ENCODE measurements at regions not wholly inside any gene's neighbourhood (a gene's known extent, or its start where the extent isn't known, plus 50 kb on each side); places are given as distances from the start of the nearest gene placed in this dataset.

GRCh38 chr5:171641891-171642290 is 143.7 kb upstream of the SMIM23 start:
- Histone ChIP-seq H4K20me1 (no peaks in the 10 kb centered on the region), H3K27me3 (no peaks in the 10 kb centered on the region)

GRCh38 chr5:171642894-171643293 is 142.7 kb upstream of the SMIM23 start:
- Histone ChIP-seq H4K20me1 (no peaks in the 10 kb centered on the region), H3K27me3 (no peaks in the 10 kb centered on the region), H3K4me1 (peaks cover 38% of the 10 kb centered on the region), H3K36me3 (no peaks in the 10 kb centered on the region), H3K9me3 (no peaks in the 10 kb centered on the region), H3K9ac (no peak overlapping the region), H3K4me2 (no peak overlapping the region), H3K4me3 (no peak overlapping the region), H3K27ac (no peak overlapping the region)
- no peak for TF ChIP-seq Cebpa-rat (IDR thresholded peaks at IDR 0.05)

More at GRCh38 chr5:171641891-171642290, 143.7 kb upstream of the SMIM23 start:
- no peak overlapping the region for H3K27ac ChIP-seq
- H3K9ac ChIP-seq: no peak overlapping the region
- no peaks in the 10 kb centered on the region for H3K9me3 ChIP-seq
- no peak for TF ChIP-seq Cebpa-rat (IDR thresholded peaks at IDR 0.05)
- H3K36me3 ChIP-seq: no peaks in the 10 kb centered on the region
- H3K4me1 ChIP-seq: peaks cover 28% of the 10 kb centered on the region
- no peak overlapping the region for H3K4me3 ChIP-seq
- no peak overlapping the region for H3K4me2 ChIP-seq

- no peak overlapping the region for H3K4me3 ChIP-seq
- no peaks in the 10 kb centered on the region for H4K20me1 ChIP-seq
- peaks cover 54% of the 10 kb centered on the region for H3K4me1 ChIP-seq
- no peak for TF ChIP-seq Cebpa-rat (IDR thresholded peaks at IDR 0.05)
- no peaks in the 10 kb centered on the region for H3K27me3 ChIP-seq
- H3K36me3 ChIP-seq: no peaks in the 10 kb centered on the region
- peak overlapping the region; percentile 64 for H3K4me2 ChIP-seq
- H3K9me3 ChIP-seq: no peaks in the 10 kb centered on the region
- no peak overlapping the region for H3K27ac ChIP-seq
- H3K9ac ChIP-seq: no peak overlapping the region
These were observed 141.1 kb upstream of the SMIM23 start for GRCh38 chr5:171644536-171644935.

- Histone ChIP-seq H3K36me3 (no peaks in the 10 kb centered on the region), H3K4me1 (peaks cover 54% of the 10 kb centered on the region), H3K27me3 (no peaks in the 10 kb centered on the region), H3K4me2 (peak overlapping the region; percentile 64; the same call in 1 of the 2 replicates), H4K20me1 (no peaks in the 10 kb centered on the region), H3K27ac (no peak overlapping the region), H3K9ac (no peak overlapping the region), H3K9me3 (no peaks in the 10 kb centered on the region), H3K4me3 (no peak overlapping the region)
- TF ChIP-seq Cebpa-rat (IDR thresholded peaks at IDR 0.05): no peak
These were observed 139.2 kb upstream of the SMIM23 start for GRCh38 chr5:171646102-171647042.

- Histone ChIP-seq H3K4me3 (no peak overlapping the region), H3K27ac (0 out of 2 replicates have a peak overlapping the region, but pooled peaks have one; percentile 23), H3K36me3 (no peaks in the 10 kb centered on the region), H4K20me1 (no peaks in the 10 kb centered on the region), H3K27me3 (no peaks in the 10 kb centered on the region), H3K9ac (no peak overlapping the region), H3K4me2 (peak overlapping the region; percentile 62), H3K9me3 (no peaks in the 10 kb centered on the region), H3K4me1 (peaks cover 54% of the 10 kb centered on the region)
- no peak for TF ChIP-seq Cebpa-rat (IDR thresholded peaks at IDR 0.05)
These were observed 138.3 kb upstream of the SMIM23 start for GRCh38 chr5:171647043-171647903.

- no peaks in the 10 kb centered on the region for H4K20me1 ChIP-seq
- H3K9ac ChIP-seq: no peak overlapping the region
- H3K4me3 ChIP-seq: no peak overlapping the region
- no peaks in the 10 kb centered on the region for H3K9me3 ChIP-seq
- 0 out of 2 replicates have a peak overlapping the region, but pooled peaks have one; percentile 23 for H3K27ac ChIP-seq
- H3K27me3 ChIP-seq: no peaks in the 10 kb centered on the region
- H3K4me2 ChIP-seq: peak overlapping the region; percentile 62
- peaks cover 54% of the 10 kb centered on the region for H3K4me1 ChIP-seq
- no peaks in the 10 kb centered on the region for H3K36me3 ChIP-seq
- no peak for TF ChIP-seq Cebpa-rat (IDR thresholded peaks at IDR 0.05)
These were observed 137.7 kb upstream of the SMIM23 start for GRCh38 chr5:171647904-171648260.

- Histone ChIP-seq H4K20me1 (no peaks in the 10 kb centered on the region), H3K4me3 (no peak overlapping the region), H3K4me1 (peaks cover 54% of the 10 kb centered on the region), H3K9me3 (no peaks in the 10 kb centered on the region), H3K27me3 (no peaks in the 10 kb centered on the region), H3K9ac (no peak overlapping the region), H3K27ac (no peak overlapping the region), H3K4me2 (peak overlapping the region; percentile 62), H3K36me3 (no peaks in the 10 kb centered on the region)
- TF ChIP-seq Cebpa-rat (IDR thresholded peaks at IDR 0.05): no peak
These were observed 137.1 kb upstream of the SMIM23 start for GRCh38 chr5:171648279-171649074.

- Histone ChIP-seq H3K36me3 (no peaks in the 10 kb centered on the region), H3K27me3 (no peaks in the 10 kb centered on the region), H3K4me3 (no peak overlapping the region), H3K9me3 (peaks cover 1% of the 10 kb centered on the region), H3K4me1 (peaks cover 54% of the 10 kb centered on the region), H4K20me1 (no peaks in the 10 kb centered on the region), H3K27ac (no peak overlapping the region), H3K9ac (no peak overlapping the region), H3K4me2 (peak overlapping the region; percentile 62)
- no peak for TF ChIP-seq Cebpa-rat (IDR thresholded peaks at IDR 0.05)
These were observed 136.6 kb upstream of the SMIM23 start for GRCh38 chr5:171649075-171649401.

- H4K20me1 ChIP-seq: no peaks in the 10 kb centered on the region
- H3K4me1 ChIP-seq: peaks cover 38% of the 10 kb centered on the region
- no peak for TF ChIP-seq Cebpa-rat (IDR thresholded peaks at IDR 0.05)
- peaks cover 11% of the 10 kb centered on the region for H3K9me3 ChIP-seq
- H3K9ac ChIP-seq: no peak overlapping the region
- H3K27ac ChIP-seq: no peak overlapping the region
- no peak overlapping the region for H3K4me3 ChIP-seq
- H3K27me3 ChIP-seq: no peaks in the 10 kb centered on the region
- H3K36me3 ChIP-seq: no peaks in the 10 kb centered on the region
- H3K4me2 ChIP-seq: no peak overlapping the region
These were observed 135.0 kb upstream of the SMIM23 start for GRCh38 chr5:171650597-171650996.
